ENCODE measurements at regions not wholly inside any gene's neighbourhood (a gene's known extent, or its start where the extent isn't known, plus 50 kb on each side); places are given as distances from the start of the nearest gene placed in this dataset.
"Not testable (repeated sequence)": the region's sequence is repeated elsewhere in the genome, so short reads cannot be mapped to it uniquely, and the experiment has no call there.

GRCh38 chr4:158122501-158122900 is 50.3 kb downstream of the GASK1B start:
- no peak for DNase-seq

- DNase-seq = peak; percentile 50
Measured at GRCh38 chr4:158121161-158121579, 51.7 kb downstream of the GASK1B start.

DNA sequence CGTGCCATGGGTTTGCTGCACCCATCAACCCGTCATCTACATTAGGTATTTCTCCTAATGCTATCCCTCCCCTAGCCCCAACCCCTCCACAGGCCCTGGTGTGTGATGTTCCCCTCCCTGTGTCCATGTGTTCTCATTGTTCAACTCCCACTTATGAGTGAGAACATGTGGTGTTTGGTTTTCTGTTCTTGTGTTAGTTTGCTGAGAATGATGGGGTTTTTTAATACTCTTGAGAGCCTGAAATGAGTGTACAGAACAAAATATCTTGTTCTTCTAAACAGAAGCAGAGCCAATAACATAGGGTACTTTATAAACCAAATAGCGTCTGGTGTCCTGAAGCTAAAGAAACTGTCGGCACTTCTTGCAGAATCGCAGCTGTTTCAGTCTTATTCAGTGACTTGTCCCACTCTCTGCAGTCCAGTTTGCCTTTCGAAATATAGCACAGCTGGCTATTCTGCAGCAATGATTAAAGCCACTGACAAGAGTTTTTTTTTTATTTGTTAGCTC is 52.1 kb downstream of the GASK1B start:
- peak; percentile 38 for DNase-seq

GRCh38 chr4:158112611-158113010 is 60.2 kb downstream of the GASK1B start:
- no peak for DNase-seq

- DNase-seq = no peak
Measured at GRCh38 chr4:158111241-158111640, 61.6 kb downstream of the GASK1B start.

- DNase-seq = no peak
Measured at GRCh38 chr4:158102904-158103303, 69.9 kb downstream of the GASK1B start.

GRCh38 chr4:158099686-158100085 is 73.1 kb downstream of the GASK1B start:
- no peak for DNase-seq

DNA sequence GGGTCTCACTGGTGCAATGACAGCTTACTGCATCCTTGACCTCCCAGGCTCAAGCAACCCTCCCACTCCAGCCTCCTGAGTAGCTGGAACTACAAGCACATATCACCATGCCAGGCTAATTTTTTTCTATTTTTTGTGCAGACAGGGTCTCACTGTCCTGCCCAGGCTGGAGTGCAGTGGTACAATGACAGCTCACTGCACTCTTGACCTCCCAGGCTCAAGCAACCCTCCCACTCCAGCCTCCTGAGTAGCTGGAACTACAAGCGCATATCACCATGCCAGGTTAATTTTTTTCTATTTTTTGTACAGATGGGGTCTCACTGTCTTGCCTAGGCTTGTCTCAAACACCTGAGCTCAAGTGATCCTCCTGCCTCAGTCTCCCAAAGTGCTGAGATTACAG is 74.0 kb downstream of the GASK1B start:
- no peak for DNase-seq

DNA sequence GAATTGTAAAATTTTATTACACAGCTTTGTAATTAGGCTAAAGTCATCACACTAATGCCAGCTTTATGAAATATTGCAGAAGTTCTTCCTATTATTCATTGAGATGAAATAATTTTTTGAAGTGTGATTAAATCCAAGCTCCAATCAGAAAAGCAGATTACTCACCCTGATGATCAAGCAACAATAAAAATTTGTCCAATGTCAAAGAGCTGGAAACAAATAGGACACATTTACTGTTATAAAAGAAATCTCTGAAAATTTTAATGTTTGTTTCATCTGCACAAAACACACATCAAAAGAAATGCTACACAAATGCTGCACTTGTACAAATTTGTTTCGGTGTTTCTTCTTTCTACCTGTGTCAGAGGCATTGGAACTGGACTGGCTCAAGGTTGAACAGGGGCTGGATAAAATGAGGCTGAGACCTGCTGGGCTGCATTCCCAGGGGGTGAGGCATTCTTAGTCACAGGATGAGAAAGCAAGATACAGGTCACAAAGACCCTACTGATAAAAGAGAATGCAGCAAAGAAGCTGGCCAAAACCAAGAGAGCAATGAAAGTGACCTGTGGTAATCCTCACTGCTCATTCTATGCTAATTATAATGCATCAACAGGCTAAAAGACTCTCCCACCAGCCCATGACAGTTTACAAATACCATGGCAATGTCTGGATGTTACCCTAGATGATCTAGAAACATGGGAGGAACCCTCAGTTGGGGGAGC is 78.3 kb downstream of the GASK1B start:
- no peak for DNase-seq

- no peak for DNase-seq
Measured at GRCh38 chr4:158090323-158090722, 82.5 kb downstream of the GASK1B start.

DNA sequence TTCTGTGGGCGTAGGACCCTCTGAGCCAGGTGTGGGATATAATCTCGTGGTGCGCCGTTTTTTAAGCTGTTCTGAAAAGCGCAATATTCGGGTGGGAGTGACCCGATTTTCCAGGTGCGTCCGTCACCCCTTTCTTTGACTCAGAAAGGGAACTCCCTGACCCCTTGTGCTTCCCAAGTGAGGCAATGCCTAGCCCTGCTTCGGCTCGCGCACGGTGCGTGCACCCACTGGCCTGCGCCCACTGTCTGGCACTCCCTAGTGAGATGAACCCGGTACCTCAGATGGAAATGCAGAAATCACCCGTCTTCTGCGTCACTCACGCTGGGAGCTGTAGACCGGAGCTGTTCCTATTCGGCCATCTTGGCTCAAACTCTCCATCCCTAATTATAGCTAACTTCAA is 82.9 kb downstream of the GASK1B start:
- not testable (repeated sequence) for DNase-seq

DNA sequence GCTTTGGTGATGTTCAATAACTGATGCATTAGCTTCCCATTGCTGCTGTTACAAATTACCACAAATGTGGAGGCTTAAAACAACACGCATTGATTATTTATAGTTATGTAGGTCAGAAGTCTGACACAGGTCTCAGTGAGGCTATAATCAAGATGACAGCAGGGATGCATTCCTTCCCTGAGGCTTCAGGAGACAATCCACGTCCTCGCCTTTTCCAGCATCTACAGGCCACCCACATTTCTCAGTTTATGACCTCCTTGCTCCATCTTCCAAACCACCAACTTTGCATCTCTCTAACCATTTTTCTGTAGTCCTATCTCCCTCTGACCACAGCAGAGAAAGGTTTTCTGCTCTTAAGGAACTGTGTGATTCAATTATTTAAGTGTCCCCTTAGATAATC is 92.5 kb downstream of the GASK1B start:
- DNase-seq = peak; percentile 53

- DNase-seq = peak; percentile 54
Measured at GRCh38 chr4:158079661-158080060, 93.2 kb downstream of the GASK1B start.

GRCh38 chr4:158077835-158078234 is 95.0 kb downstream of the GASK1B start:
- no peak for DNase-seq

- no peak for DNase-seq
Measured at GRCh38 chr4:158074851-158075250, 98.0 kb downstream of the GASK1B start.

GRCh38 chr4:158071931-158072330 is 100.9 kb downstream of the GASK1B start:
- DNase-seq = no peak

DNA sequence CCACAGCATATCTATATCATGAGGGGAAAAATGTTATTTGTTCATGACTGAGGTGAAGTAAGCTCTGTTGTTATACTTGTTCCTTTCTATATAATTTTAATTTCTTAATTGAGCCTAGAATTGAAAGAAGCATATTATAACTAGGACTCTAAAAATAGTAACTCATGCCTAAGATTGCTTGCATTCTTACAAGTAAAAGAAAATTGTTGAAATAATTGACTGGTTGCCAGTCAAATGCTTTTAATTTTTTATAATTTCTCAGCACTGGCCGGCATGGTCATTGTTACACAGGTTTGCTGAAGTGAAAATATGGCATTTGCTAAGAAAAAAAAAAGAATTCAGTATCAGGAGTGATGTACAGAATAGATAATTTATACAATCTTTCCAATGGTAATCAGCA is 104.8 kb downstream of the GASK1B start:
- no peak for DNase-seq

- no peak for DNase-seq
Measured at GRCh38 chr4:158067646-158068045, 105.2 kb downstream of the GASK1B start.

GRCh38 chr4:158065603-158066002 is 107.2 kb downstream of the GASK1B start:
- no peak for DNase-seq

- DNase-seq = no peak
Measured at GRCh38 chr4:158065176-158065575, 107.6 kb downstream of the GASK1B start.

GRCh38 chr4:158056689-158057245 is 116.1 kb downstream of the GASK1B start:
- DNase-seq = no peak

DNA sequence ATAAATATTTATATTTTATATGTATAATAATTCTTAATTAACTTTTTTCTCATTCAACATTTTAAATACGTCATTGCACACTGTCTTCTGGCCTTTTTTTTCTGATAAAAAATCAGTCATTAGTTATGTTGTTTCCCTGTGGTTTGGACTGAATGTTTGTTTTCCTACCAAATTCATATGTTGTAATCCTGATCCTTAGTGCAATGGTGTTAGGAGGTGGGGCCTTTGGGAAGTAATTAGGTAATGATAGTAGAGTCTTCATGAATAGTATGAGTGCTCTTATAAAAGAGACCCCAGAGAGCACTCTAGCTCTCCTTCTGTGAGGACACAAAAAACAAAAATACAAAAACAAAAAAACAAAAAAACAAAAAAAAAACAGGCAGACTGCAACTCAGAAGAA is 117.2 kb downstream of the GASK1B start:
- no peak for DNase-seq

DNA sequence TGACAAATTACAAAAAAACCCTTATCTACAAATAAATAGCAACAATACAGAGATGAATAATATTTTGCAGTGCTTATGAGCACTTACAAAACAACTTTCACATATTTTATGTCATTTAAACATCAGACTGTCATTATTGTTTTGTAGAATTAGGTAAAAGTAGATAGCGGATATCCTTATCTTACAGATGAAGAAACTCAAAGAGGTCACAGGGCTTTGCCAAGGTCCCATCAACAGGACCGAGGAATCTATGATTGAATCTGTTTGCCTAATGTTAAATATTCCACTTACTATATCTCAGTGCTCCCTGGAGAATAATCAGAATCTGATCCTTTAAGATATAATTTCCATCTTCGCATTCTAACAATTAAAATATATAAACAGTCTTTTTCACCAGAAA is 119.0 kb downstream of the GASK1B start:
- no peak for DNase-seq

GRCh38 chr4:158053086-158053485 is 119.7 kb downstream of the GASK1B start:
- DNase-seq = no peak
